HG02840 (cell line): ENCODE measurements at regions not wholly inside any gene's neighbourhood (a gene's known extent, or its start where the extent isn't known, plus 50 kb on each side); places are given as distances from the start of the nearest gene placed in this dataset.

Experiments used
- ATAC-seq: cut with Tn5 transposase; IDR thresholded peaks from one replicate; pipeline ENCODE4 v1.9.1; 2021; ENCODE audit warnings: mild to moderate bottlenecking, moderate library complexity, moderate number of reproducible peaks; ENCODE audit not compliant: unreplicated experiment, low FRiP score

- no peak for ATAC-seq
Measured at GRCh38 chr5:125150041-125150669, 403.7 kb upstream of the ZNF608 start.

- ATAC-seq = no peak
Measured at GRCh38 chr5:125151150-125151900, 404.9 kb upstream of the ZNF608 start.

GRCh38 chr5:125152044-125152443 lies 405.6 kb upstream of the ZNF608 start:
- ATAC-seq = no peak

- no peak for ATAC-seq
Measured at GRCh38 chr5:125152461-125153189, 406.2 kb upstream of the ZNF608 start.

- no peak for ATAC-seq
Measured at GRCh38 chr5:125153231-125153630, 406.8 kb upstream of the ZNF608 start.

- ATAC-seq = no peak
Measured at GRCh38 chr5:125154301-125155110, 408.1 kb upstream of the ZNF608 start.

- ATAC-seq = no peak
Measured at GRCh38 chr5:125160787-125161502, 414.5 kb upstream of the ZNF608 start.

GRCh38 chr5:125162714-125163113 lies 416.3 kb upstream of the ZNF608 start:
- ATAC-seq = no peak

- no peak for ATAC-seq
Measured at GRCh38 chr5:125169396-125169795, 423.0 kb upstream of the ZNF608 start.

GRCh38 chr5:125171641-125172040 lies 425.2 kb upstream of the ZNF608 start:
- ATAC-seq = no peak

- ATAC-seq = no peak
Measured at GRCh38 chr5:125175348-125176004, 429.0 kb upstream of the ZNF608 start.

- no peak for ATAC-seq
Measured at GRCh38 chr5:125176005-125176390, 429.6 kb upstream of the ZNF608 start.

GRCh38 chr5:125177340-125177739 lies 430.9 kb upstream of the ZNF608 start:
- no peak for ATAC-seq

- ATAC-seq = no peak
Measured at GRCh38 chr5:125179612-125180011, 433.2 kb upstream of the ZNF608 start.

- no peak for ATAC-seq
Measured at GRCh38 chr5:125180231-125180829, 433.9 kb upstream of the ZNF608 start.

- no peak for ATAC-seq
Measured at GRCh38 chr5:125181159-125181558, 434.7 kb upstream of the ZNF608 start.

- ATAC-seq = no peak
Measured at GRCh38 chr5:125181955-125182354, 435.5 kb upstream of the ZNF608 start.

- no peak for ATAC-seq
Measured at GRCh38 chr5:125185740-125186139, 439.3 kb upstream of the ZNF608 start.

GRCh38 chr5:125186911-125187375 lies 440.5 kb upstream of the ZNF608 start:
- no peak for ATAC-seq
